ENCODE measurements at regions not wholly inside any gene's neighbourhood (a gene's known extent, or its start where the extent isn't known, plus 50 kb on each side); places are given as distances from the start of the nearest gene placed in this dataset.
"Not testable (repeated sequence)": the region's sequence is repeated elsewhere in the genome, so short reads cannot be mapped to it uniquely, and the experiment has no call there.

- no peak for DNase-seq (ENCODE audit: low read depth)
These were observed 103.7 kb upstream of the MNS1 start for GRCh38 chr15:56568466-56569167.

GRCh38 chr15:56557415-56557814 is 92.5 kb upstream of the MNS1 start:
- no peak for DNase-seq (ENCODE audit: low read depth)

- no peak for DNase-seq (ENCODE audit: low read depth)
These were observed 88.5 kb upstream of the MNS1 start for GRCh38 chr15:56553486-56553885.

- no peak for DNase-seq (ENCODE audit: low read depth)
These were observed 87.7 kb upstream of the MNS1 start for GRCh38 chr15:56552659-56553058.

GRCh38 chr15:56540570-56540969 is 75.6 kb upstream of the MNS1 start:
- not testable (repeated sequence) for DNase-seq (ENCODE audit: low read depth)

GRCh38 chr15:56540157-56540556 is 75.2 kb upstream of the MNS1 start:
- not testable (repeated sequence) for DNase-seq (ENCODE audit: low read depth)

GRCh38 chr15:56538901-56539545 is 74.1 kb upstream of the MNS1 start:
- no peak for DNase-seq (ENCODE audit: low read depth)

GRCh38 chr15:56537881-56538280 is 72.9 kb upstream of the MNS1 start:
- no peak for DNase-seq (ENCODE audit: low read depth)

GRCh38 chr15:56534728-56535127 is 69.8 kb upstream of the MNS1 start:
- DNase-seq (ENCODE audit: low read depth): no peak

- DNase-seq (ENCODE audit: low read depth): no peak
These were observed 68.9 kb upstream of the MNS1 start for GRCh38 chr15:56533731-56534403.

- DNase-seq (ENCODE audit: low read depth): no peak
These were observed 68.0 kb upstream of the MNS1 start for GRCh38 chr15:56532721-56533460.

GRCh38 chr15:56530157-56530556 is 65.2 kb upstream of the MNS1 start:
- no peak for DNase-seq (ENCODE audit: low read depth)

GRCh38 chr15:56528136-56528535 is 63.2 kb upstream of the MNS1 start:
- peak; percentile 41 for DNase-seq (ENCODE audit: low read depth)

GRCh38 chr15:56524915-56525314 is 60.0 kb upstream of the MNS1 start:
- DNase-seq (ENCODE audit: low read depth): no peak

GRCh38 chr15:56523521-56523920 is 58.6 kb upstream of the MNS1 start:
- no peak for DNase-seq (ENCODE audit: low read depth)

GRCh38 chr15:56519000-56519399 is 54.1 kb upstream of the MNS1 start:
- DNase-seq (ENCODE audit: low read depth): no peak
